ENCODE measurements at regions not wholly inside any gene's neighbourhood (a gene's known extent, or its start where the extent isn't known, plus 50 kb on each side); places are given as distances from the start of the nearest gene placed in this dataset.
A peak's percentile ranks its signal among the peaks of the same experiment; 100 is the strongest.
"Not testable (repeated sequence)": the region's sequence is repeated elsewhere in the genome, so short reads cannot be mapped to it uniquely, and the experiment has no call there.

- DNase-seq (no peak), ATAC-seq (ENCODE audit: insufficient read depth, low FRiP score) (no peak)
- no peak overlapping the region for H3K4me3 ChIP-seq
- no peak overlapping the region for H3K9ac ChIP-seq (ENCODE audit: insufficient read depth in 1 of 2, low read length in 2 of 2)
- no peaks in the 10 kb centered on the region for H3K36me3 ChIP-seq (ENCODE audit: control insufficient read depth in 4 of 4, insufficient read depth in 4 of 4, low read length in 4 of 4)
- WGBS, 2 donors = 51 to 67% methylated on average over 6 of the region's 6 CpGs
- H3K27me3 ChIP-seq (ENCODE audit: control insufficient read depth in 3 of 3, insufficient read depth in 3 of 3, low read length in 2 of 3) = no peaks in the 10 kb centered on the region
- no peak overlapping the region for H3K27ac ChIP-seq (ENCODE audit: low read depth in 1 of 2, low read length in 1 of 2)
- no peaks in the 10 kb centered on the region for H3K9me3 ChIP-seq (ENCODE audit: control insufficient read depth in 4 of 4, insufficient read depth in 3 of 4, low read length in 3 of 4)
- no peak for TF ChIP-seq CTCF (IDR thresholded peaks at IDR 0.05; ENCODE audit: control extremely low read depth, extremely low read depth)
- H3K4me1 ChIP-seq (ENCODE audit: control insufficient read depth in 5 of 5, insufficient read depth in 5 of 5, low read length in 5 of 5) = peaks cover 4 to 60% (median 13%) of the 10 kb centered on the region in 5 donors
Measured at GRCh38 chr6:22153384-22154158, 143.3 kb downstream of the PRL start.

- Histone ChIP-seq H3K36me3 (ENCODE audit: control insufficient read depth in 4 of 4, insufficient read depth in 4 of 4, low read length in 4 of 4) (no peaks in the 10 kb centered on the region), H3K27me3 (ENCODE audit: control insufficient read depth in 3 of 3, insufficient read depth in 3 of 3, low read length in 2 of 3) (no peaks in the 10 kb centered on the region), H3K9ac (ENCODE audit: insufficient read depth in 1 of 2, low read length in 2 of 2) (no peak overlapping the region), H3K4me1 (ENCODE audit: control insufficient read depth in 5 of 5, insufficient read depth in 5 of 5, low read length in 5 of 5) (peaks cover 0 to 40% (median 6%) of the 10 kb centered on the region in 5 donors), H3K9me3 (ENCODE audit: control insufficient read depth in 4 of 4, insufficient read depth in 3 of 4, low read length in 3 of 4) (no peaks in the 10 kb centered on the region), H3K27ac (ENCODE audit: low read depth in 1 of 2, low read length in 1 of 2) (no peak overlapping the region), H3K4me3 (no peak overlapping the region)
- ATAC-seq (ENCODE audit: insufficient read depth, low FRiP score) = no peak
- WGBS, 2 donors = 56 to 66% methylated on average over 4 of the region's 4 CpGs
- TF ChIP-seq CTCF (IDR thresholded peaks at IDR 0.05; ENCODE audit: control extremely low read depth, extremely low read depth) = no peak
- peak in 2 of 3 donors; percentile 72 to 75 for DNase-seq
Measured at GRCh38 chr6:22155551-22155950, 141.3 kb downstream of the PRL start.

GRCh38 chr6:22157233-22157632 is 139.6 kb downstream of the PRL start:
- Histone ChIP-seq H3K27ac (ENCODE audit: low read depth in 1 of 2, low read length in 1 of 2) (no peak overlapping the region), H3K4me1 (ENCODE audit: control insufficient read depth in 5 of 5, insufficient read depth in 5 of 5, low read length in 5 of 5) (peaks cover 0 to 23% (median 6%) of the 10 kb centered on the region in 5 donors), H3K9ac (ENCODE audit: insufficient read depth in 1 of 2, low read length in 2 of 2) (no peak overlapping the region), H3K36me3 (ENCODE audit: control insufficient read depth in 4 of 4, insufficient read depth in 4 of 4, low read length in 4 of 4) (no peaks in the 10 kb centered on the region), H3K9me3 (ENCODE audit: control insufficient read depth in 4 of 4, insufficient read depth in 3 of 4, low read length in 3 of 4) (no peaks in the 10 kb centered on the region), H3K27me3 (ENCODE audit: control insufficient read depth in 3 of 3, insufficient read depth in 3 of 3, low read length in 2 of 3) (no peaks in the 10 kb centered on the region), H3K4me3 (no peak overlapping the region)
- ATAC-seq (ENCODE audit: insufficient read depth, low FRiP score) = no peak
- TF ChIP-seq CTCF (IDR thresholded peaks at IDR 0.05; ENCODE audit: control extremely low read depth, extremely low read depth) = no peak
- no peak for DNase-seq
- 95% methylated on average over 4 of the region's 4 CpGs for WGBS, 2 donors

GRCh38 chr6:22164236-22164635 is 132.6 kb downstream of the PRL start:
- DNase-seq (no peak), ATAC-seq (ENCODE audit: insufficient read depth, low FRiP score) (no peak)
- no peaks in the 10 kb centered on the region for H3K27me3 ChIP-seq (ENCODE audit: control insufficient read depth in 3 of 3, insufficient read depth in 3 of 3, low read length in 2 of 3)
- H3K4me1 ChIP-seq (ENCODE audit: control insufficient read depth in 5 of 5, insufficient read depth in 5 of 5, low read length in 5 of 5) = no peaks in the 10 kb centered on the region
- H3K9ac ChIP-seq (ENCODE audit: insufficient read depth in 1 of 2, low read length in 2 of 2) = no peak overlapping the region
- no peaks in the 10 kb centered on the region for H3K36me3 ChIP-seq (ENCODE audit: control insufficient read depth in 4 of 4, insufficient read depth in 4 of 4, low read length in 4 of 4)
- H3K27ac ChIP-seq (ENCODE audit: low read depth in 1 of 2, low read length in 1 of 2) = no peak overlapping the region
- no peak overlapping the region for H3K4me3 ChIP-seq
- H3K9me3 ChIP-seq (ENCODE audit: control insufficient read depth in 4 of 4, insufficient read depth in 3 of 4, low read length in 3 of 4) = no peaks in the 10 kb centered on the region
- TF ChIP-seq CTCF (IDR thresholded peaks at IDR 0.05; ENCODE audit: control extremely low read depth, extremely low read depth) = no peak

- H3K9me3 ChIP-seq (ENCODE audit: control insufficient read depth in 4 of 4, insufficient read depth in 3 of 4, low read length in 3 of 4) = peaks cover 0 to 14% (median 7%) of the 10 kb centered on the region in 4 donors
- WGBS, 2 donors = 97 to 98% methylated on average over 5 of the region's 5 CpGs
- not testable (repeated sequence) for DNase-seq; H3K27ac ChIP-seq (ENCODE audit: low read depth in 1 of 2, low read length in 1 of 2); ATAC-seq (ENCODE audit: insufficient read depth, low FRiP score); H3K4me1 ChIP-seq (ENCODE audit: control insufficient read depth in 5 of 5, insufficient read depth in 5 of 5, low read length in 5 of 5); H3K27me3 ChIP-seq (ENCODE audit: control insufficient read depth in 3 of 3, insufficient read depth in 3 of 3, low read length in 2 of 3); H3K4me3 ChIP-seq; H3K9ac ChIP-seq (ENCODE audit: insufficient read depth in 1 of 2, low read length in 2 of 2); H3K36me3 ChIP-seq (ENCODE audit: control insufficient read depth in 4 of 4, insufficient read depth in 4 of 4, low read length in 4 of 4)
Measured at GRCh38 chr6:22171006-22171405, 125.8 kb downstream of the PRL start.

Data from lung (tissue), 11 donors.